PC-9 (cell line): ENCODE measurements at regions not wholly inside any gene's neighbourhood (a gene's known extent, or its start where the extent isn't known, plus 50 kb on each side); places are given as distances from the start of the nearest gene placed in this dataset.

Source experiments
- CTCF ChIP-seq: fragments of 200-600 bp; sonication (generic); conservative IDR thresholded peaks from 2 replicates; pipeline ENCODE4 v1.6.1; 2017; ENCODE audit warnings: mixed run types, antibody characterized with exemption, mild to moderate bottlenecking, moderate library complexity
- EZH2 ChIP-seq: fragments of 200-600 bp; sonication (generic); IDR thresholded peaks from 2 replicates; pipeline ENCODE4 v1.8.0; 2017; ENCODE audit warnings: antibody characterized with exemption, low read depth

- TF ChIP-seq CTCF (no peak), EZH2 (no peak)
Observed at GRCh38 chr5:175805256-175806011, 65.9 kb upstream of the CPLX2 start.
